Stimulated activated CD4-positive, alpha-beta T cell treated with anti-CD3 and anti-CD28 coated beads, Interleukin-1b, Interleukin-23, amount 100 ng/mL, for 48 hours (primary cell): ENCODE measurements at regions not wholly inside any gene's neighbourhood (a gene's known extent, or its start where the extent isn't known, plus 50 kb on each side); places are given as distances from the start of the nearest gene placed in this dataset.

Source experiments
- DNase-seq: peaks from one replicate; pipeline ENCODE4 v3.0.0-alpha.2; 2020

GRCh38 chr5:88483964-88484672 lies 215.5 kb upstream of the TMEM161B start:
- DNase-seq: no peak

GRCh38 chr5:88480801-88481499 lies 212.3 kb upstream of the TMEM161B start:
- DNase-seq: no peak

- no peak for DNase-seq
Measured at GRCh38 chr5:88480245-88480644, 211.6 kb upstream of the TMEM161B start.

- DNase-seq: no peak
Measured at GRCh38 chr5:88474574-88474973, 205.9 kb upstream of the TMEM161B start.

GRCh38 chr5:88470745-88471144 lies 202.1 kb upstream of the TMEM161B start:
- DNase-seq: no peak

- no peak for DNase-seq
Measured at GRCh38 chr5:88459971-88460370, 191.3 kb upstream of the TMEM161B start.

- DNase-seq: no peak
Measured at GRCh38 chr5:88452820-88453219, 184.2 kb upstream of the TMEM161B start.

GRCh38 chr5:88450239-88450638 lies 181.6 kb upstream of the TMEM161B start:
- DNase-seq: no peak

GRCh38 chr5:88438006-88438405 lies 169.4 kb upstream of the TMEM161B start:
- no peak for DNase-seq

- no peak for DNase-seq
Measured at GRCh38 chr5:88436290-88436689, 167.6 kb upstream of the TMEM161B start.

GRCh38 chr5:88428633-88429032 lies 160.0 kb upstream of the TMEM161B start:
- no peak for DNase-seq

GRCh38 chr5:88426441-88426840 lies 157.8 kb upstream of the TMEM161B start:
- DNase-seq: no peak

GRCh38 chr5:88425124-88425523 lies 156.5 kb upstream of the TMEM161B start:
- DNase-seq: no peak

- no peak for DNase-seq
Measured at GRCh38 chr5:88419931-88420330, 151.3 kb upstream of the TMEM161B start.

- no peak for DNase-seq
Measured at GRCh38 chr5:88407341-88407740, 138.7 kb upstream of the TMEM161B start.

- DNase-seq: no peak
Measured at GRCh38 chr5:88405783-88406182, 137.1 kb upstream of the TMEM161B start.

GRCh38 chr5:88404405-88404804 lies 135.8 kb upstream of the TMEM161B start:
- no peak for DNase-seq

- no peak for DNase-seq
Measured at GRCh38 chr5:88401686-88402085, 133.0 kb upstream of the TMEM161B start.

- no peak for DNase-seq
Measured at GRCh38 chr5:88401228-88401627, 132.6 kb upstream of the TMEM161B start.

- no peak for DNase-seq
Measured at GRCh38 chr5:88399561-88399960, 130.9 kb upstream of the TMEM161B start.

- DNase-seq: no peak
Measured at GRCh38 chr5:88398316-88398715, 129.7 kb upstream of the TMEM161B start.

GRCh38 chr5:88396751-88397281 lies 128.2 kb upstream of the TMEM161B start:
- no peak for DNase-seq

- no peak for DNase-seq
Measured at GRCh38 chr5:88396000-88396535, 127.4 kb upstream of the TMEM161B start.

- DNase-seq: no peak
Measured at GRCh38 chr5:88395264-88395663, 126.6 kb upstream of the TMEM161B start.
